H9 (cell line): ENCODE measurements at regions not wholly inside any gene's neighbourhood (a gene's known extent, or its start where the extent isn't known, plus 50 kb on each side); places are given as distances from the start of the nearest gene placed in this dataset.

Experiments
- DNase-seq: peaks from one replicate; pipeline ENCODE4 v3.0.0-alpha.2; 2017
- H2AFZ ChIP-seq: one replicate; pipeline ENCODE4 v1.6.1; 2013; ENCODE audit warnings: mild to moderate bottlenecking, low read length, control low read depth, moderate library complexity
- H2AK5ac ChIP-seq: 2 replicates; pipeline ENCODE4 v1.6.1; 2013; ENCODE audit warnings: low read length, control low read depth, mixed read lengths; ENCODE audit not compliant: insufficient read length
- H2BK120ac ChIP-seq: one replicate; pipeline ENCODE4 v1.6.1; 2013; ENCODE audit warnings: low read depth, mild to moderate bottlenecking, low read length, control low read depth, inconsistent platforms; ENCODE audit not compliant: poor library complexity, severe bottlenecking
- H2BK12ac ChIP-seq: 2 replicates; pipeline ENCODE4 v1.6.1; 2013; ENCODE audit warnings: low read length, control low read depth, mixed read lengths, low read depth; ENCODE audit not compliant: insufficient read length
- H2BK15ac ChIP-seq: 2 replicates; pipeline ENCODE4 v1.6.1; 2013; ENCODE audit warnings: low read depth, low read length, control low read depth
- H2BK20ac ChIP-seq: one replicate; pipeline ENCODE4 v1.6.1; 2013; ENCODE audit warnings: low read depth, mild to moderate bottlenecking, low read length, control low read depth, inconsistent platforms; ENCODE audit not compliant: poor library complexity, severe bottlenecking
- H2BK5ac ChIP-seq: 2 replicates; pipeline ENCODE4 v1.6.1; 2013; ENCODE audit warnings: low read length, control low read depth, mixed read lengths; ENCODE audit not compliant: insufficient read length
- H3K14ac ChIP-seq: 2 replicates; pipeline ENCODE4 v1.6.1; 2013; ENCODE audit warnings: low read length, control low read depth; ENCODE audit not compliant: insufficient read depth
- H3K18ac ChIP-seq: 2 replicates; pipeline ENCODE4 v1.6.1; 2013; ENCODE audit warnings: low read depth, mild to moderate bottlenecking, mixed read lengths, low read length, control low read depth; ENCODE audit not compliant: insufficient read length
- H3K23ac ChIP-seq: 2 replicates; pipeline ENCODE4 v1.6.1; 2013; ENCODE audit warnings: low read length, control low read depth, mixed read lengths, low read depth; ENCODE audit not compliant: insufficient read length
- H3K23me2 ChIP-seq: 2 replicates; pipeline ENCODE4 v1.6.1; 2013; ENCODE audit warnings: low read depth, mild to moderate bottlenecking, mixed read lengths, low read length, control low read depth; ENCODE audit not compliant: insufficient read length, poor library complexity, severe bottlenecking
- H3K27ac ChIP-seq: 2 replicates; pipeline ENCODE4 v1.5.1; 2013; ENCODE audit warnings: low read length, control low read depth, mixed read lengths, low read depth; ENCODE audit not compliant: insufficient read length
- H3K27me3 ChIP-seq: 2 replicates; pipeline ENCODE4 v1.6.1; 2013; ENCODE audit warnings: low read length, control low read depth, inconsistent platforms; ENCODE audit not compliant: insufficient read depth
- H3K4ac ChIP-seq: 2 replicates; pipeline ENCODE4 v1.6.1; 2013; ENCODE audit warnings: low read depth, mild to moderate bottlenecking, control low read depth, inconsistent platforms, low read length, moderate library complexity
- H3K4me1 ChIP-seq: 2 replicates; pipeline ENCODE4 v1.6.1; 2013; ENCODE audit warnings: low read length, control low read depth, inconsistent platforms; ENCODE audit not compliant: insufficient read depth
- H3K4me2 ChIP-seq: 2 replicates; pipeline ENCODE4 v1.6.1; 2013; ENCODE audit warnings: low read length, control low read depth, mixed read lengths; ENCODE audit not compliant: insufficient read length, insufficient read depth
- H3K56ac ChIP-seq: 2 replicates; pipeline ENCODE4 v1.6.1; 2013; ENCODE audit warnings: low read depth, mild to moderate bottlenecking, mixed read lengths, low read length, control low read depth; ENCODE audit not compliant: insufficient read length
- H3K79me1 ChIP-seq: 2 replicates; pipeline ENCODE4 v1.6.1; 2013; ENCODE audit warnings: low read depth, mild to moderate bottlenecking, moderate library complexity, low read length, control low read depth, inconsistent platforms; ENCODE audit not compliant: insufficient read depth, poor library complexity, severe bottlenecking
- H3K79me2 ChIP-seq: 2 replicates; pipeline ENCODE4 v1.6.1; 2013; ENCODE audit warnings: low read length, control low read depth, inconsistent platforms; ENCODE audit not compliant: insufficient read depth
- H3K9ac ChIP-seq: 2 replicates; pipeline ENCODE4 v1.6.1; 2013; ENCODE audit warnings: low read length, control low read depth, mixed read lengths; ENCODE audit not compliant: insufficient read length; ENCODE audit errors: extremely low read depth
- H3K9me3 ChIP-seq: one replicate; pipeline ENCODE4 v1.6.1; 2013; ENCODE audit warnings: low read depth, low read length, inconsistent platforms; ENCODE audit not compliant: control insufficient read depth
- H3T11ph ChIP-seq: one replicate; pipeline ENCODE4 v1.6.1; 2013; ENCODE audit warnings: mild to moderate bottlenecking, low read length, control low read depth, inconsistent platforms
- H4K20me1 ChIP-seq: one replicate; pipeline ENCODE4 v1.6.1; 2013; ENCODE audit not compliant: control insufficient read depth, insufficient read length, insufficient read depth
- H4K5ac ChIP-seq: 2 replicates; pipeline ENCODE4 v1.6.1; 2013; ENCODE audit warnings: low read depth, mild to moderate bottlenecking, mixed read lengths, low read length, control low read depth; ENCODE audit not compliant: insufficient read length
- H4K8ac ChIP-seq: replicated peaks from 2 replicates; pipeline ENCODE4 v1.6.1; 2013; ENCODE audit warnings: low read length, control low read depth, mixed read lengths, low read depth; ENCODE audit not compliant: insufficient read length
- H4K91ac ChIP-seq: 2 replicates; pipeline ENCODE4 v1.6.1; 2013; ENCODE audit warnings: low read depth, mild to moderate bottlenecking, moderate library complexity, mixed read lengths, low read length, control low read depth; ENCODE audit not compliant: insufficient read length
- H3K27ac Mint-ChIP-seq, 3 experiments: 2 replicates in 2 of 3; 3 replicates in 1 of 3; pipeline ENCODE4 v1.8.0; 2020 to 2021; ENCODE audit warnings: mixed read lengths in 3 of 3, mild to moderate bottlenecking in 1 of 3, moderate library complexity in 1 of 3
- H3K27me3 Mint-ChIP-seq: 2 replicates; pipeline ENCODE4 v1.8.0; 2021; ENCODE audit warnings: low read depth, mild to moderate bottlenecking, moderate library complexity, mixed read lengths
- H3K36me3 Mint-ChIP-seq, 3 experiments: 2 replicates in 2 of 3; 3 replicates in 1 of 3; pipeline ENCODE4 v1.8.0; 2020 to 2021; ENCODE audit warnings: low read depth in 3 of 3, mixed read lengths in 3 of 3; ENCODE audit not compliant: insufficient read depth in 1 of 3
- H3K4me1 Mint-ChIP-seq, 2 experiments: 2 replicates each; pipeline ENCODE4 v1.8.0; 2020; ENCODE audit warnings: mixed read lengths in 2 of 2
- H3K4me3 Mint-ChIP-seq, 2 experiments: 2 replicates in 1 of 2; 3 replicates in 1 of 2; pipeline ENCODE4 v1.8.0; 2020 to 2021; ENCODE audit warnings: mild to moderate bottlenecking in 2 of 2, mixed read lengths in 2 of 2, moderate library complexity in 1 of 2
- H3K9me3 Mint-ChIP-seq, 2 experiments: 2 replicates in 1 of 2; 3 replicates in 1 of 2; pipeline ENCODE4 v1.8.0; 2020; ENCODE audit warnings: mild to moderate bottlenecking in 2 of 2, mixed read lengths in 2 of 2, moderate library complexity in 1 of 2
- CTCF ChIP-seq: fragments of 200-600 bp; sonication (generic); conservative IDR thresholded peaks from 3 replicates; pipeline ENCODE4 v1.8.0; 2021; ENCODE audit warnings: antibody characterized with exemption, mild to moderate bottlenecking
- WGBS: extraction: QIAGEN DNeasy Blood & Tissue Kit; methylation state at CpG from one replicate; pipeline ENCODE4 v1.1.7; 2013; ENCODE audit warnings: missing lambda C conversion rate, low lambda C conversion rate, mixed read lengths; ENCODE audit not compliant: insufficient read length; ENCODE audit errors: extremely low coverage; 5-methylcytosine and 5-hydroxymethylcytosine counted together

GRCh38 chr3:153249906-153250305, 87.9 kb downstream of the RAP2B start:
- H4K20me1 ChIP-seq = no peaks in the 10 kb centered on the region
- H2BK20ac ChIP-seq = no peak overlapping the region
- H3K23me2 ChIP-seq = no peaks in the 10 kb centered on the region
- WGBS = no CpG with 5 or more reads among the region's 2 CpGs
- no peak overlapping the region for H2AFZ ChIP-seq
- Mint-ChIP-seq H3K36me3 (no peaks in the 10 kb centered on the region), H3K27ac (no peak overlapping the region), H3K4me3 (no peak overlapping the region), H3K27me3 (no peaks in the 10 kb centered on the region), H3K9me3 (peaks cover 0 to 3% of the 10 kb centered on the region in 2 experiments; a peak in 2 of 5 replicates), H3K4me1 (peaks cover 4 to 6% of the 10 kb centered on the region in 2 experiments)
- H3K23ac ChIP-seq = no peak overlapping the region
- TF ChIP-seq CTCF = no peak
- no peaks in the 10 kb centered on the region for H3K9me3 ChIP-seq
- H3K18ac ChIP-seq = no peak overlapping the region
- DNase-seq = no peak
- H3K4ac ChIP-seq = no peak overlapping the region
- no peak overlapping the region for H3T11ph ChIP-seq
- H3K79me1 ChIP-seq = no peaks in the 10 kb centered on the region
- H2BK15ac ChIP-seq = no peak overlapping the region
- no peak overlapping the region for H4K5ac ChIP-seq
- no peaks in the 10 kb centered on the region; the same call in 1 of the 2 replicates for H3K4me1 ChIP-seq
- no peak overlapping the region for H2AK5ac ChIP-seq
- H2BK12ac ChIP-seq = no peak overlapping the region
- H3K27ac ChIP-seq = no peak overlapping the region
- H3K56ac ChIP-seq = no peak overlapping the region
- H3K27me3 ChIP-seq = no peaks in the 10 kb centered on the region
- H4K91ac ChIP-seq = no peak overlapping the region
- H3K4me2 ChIP-seq = no peak overlapping the region
- no peak overlapping the region for H2BK5ac ChIP-seq
- H2BK120ac ChIP-seq = no peak overlapping the region
- H4K8ac ChIP-seq = no peak overlapping the region
- H3K9ac ChIP-seq = no peak overlapping the region
- no peaks in the 10 kb centered on the region for H3K79me2 ChIP-seq
- H3K14ac ChIP-seq = no peak overlapping the region
